GM21390 (cell line): ENCODE measurements at regions not wholly inside any gene's neighbourhood (a gene's known extent, or its start where the extent isn't known, plus 50 kb on each side); places are given as distances from the start of the nearest gene placed in this dataset.

Source experiments
- ATAC-seq: cut with Tn5 transposase; IDR thresholded peaks from one replicate; pipeline ENCODE4 v1.9.1; 2021; ENCODE audit not compliant: unreplicated experiment

GRCh38 chr21:28548291-28548690 is 444.4 kb downstream of the LTN1 start:
- no peak for ATAC-seq

GRCh38 chr21:28547766-28548165 is 444.9 kb downstream of the LTN1 start:
- no peak for ATAC-seq

GRCh38 chr21:28543975-28544374 is 448.7 kb downstream of the LTN1 start:
- ATAC-seq: no peak

- ATAC-seq: no peak
Observed at GRCh38 chr21:28541371-28542112, 451.1 kb downstream of the LTN1 start.

- no peak for ATAC-seq
Observed at GRCh38 chr21:28540514-28540913, 452.2 kb downstream of the LTN1 start.

GRCh38 chr21:28539623-28539988 is 453.1 kb downstream of the LTN1 start:
- ATAC-seq: no peak

- no peak for ATAC-seq
Observed at GRCh38 chr21:28538987-28539622, 453.6 kb downstream of the LTN1 start.

- ATAC-seq: no peak
Observed at GRCh38 chr21:28537371-28538079, 455.2 kb downstream of the LTN1 start.

- ATAC-seq: no peak
Observed at GRCh38 chr21:28532446-28532845, 460.2 kb downstream of the LTN1 start.

- no peak for ATAC-seq
Observed at GRCh38 chr21:28523367-28523766, 469.3 kb downstream of the LTN1 start.

GRCh38 chr21:28522014-28522799 is 470.5 kb downstream of the LTN1 start:
- ATAC-seq: no peak

- ATAC-seq: no peak
Observed at GRCh38 chr21:28518630-28519029, 474.0 kb downstream of the LTN1 start.

- peak; percentile 99 for ATAC-seq
Observed at GRCh38 chr21:28516991-28517592, 475.6 kb downstream of the LTN1 start.

- no peak for ATAC-seq
Observed at GRCh38 chr21:28516021-28516420, 476.7 kb downstream of the LTN1 start.

GRCh38 chr21:28513428-28513827 is 479.2 kb downstream of the LTN1 start:
- ATAC-seq: no peak

GRCh38 chr21:28509031-28509430 is 483.6 kb downstream of the LTN1 start:
- ATAC-seq: no peak

- no peak for ATAC-seq
Observed at GRCh38 chr21:28508126-28508525, 484.6 kb downstream of the LTN1 start.

- no peak for ATAC-seq
Observed at GRCh38 chr21:28496517-28496916, 496.2 kb downstream of the LTN1 start.

GRCh38 chr21:28492127-28492526 is 500.6 kb downstream of the LTN1 start:
- ATAC-seq: no peak

GRCh38 chr21:28489821-28490350 is 502.8 kb downstream of the LTN1 start:
- ATAC-seq: no peak

GRCh38 chr21:28489162-28489561 is 503.5 kb downstream of the LTN1 start:
- ATAC-seq: no peak
